ENCODE measurements at regions not wholly inside any gene's neighbourhood (a gene's known extent, or its start where the extent isn't known, plus 50 kb on each side); places are given as distances from the start of the nearest gene placed in this dataset.

- H3K27ac ChIP-seq (ENCODE audit: low read depth, low read length): no peak overlapping the region
- TF ChIP-seq EZH2phosphoT487 (IDR thresholded peaks at IDR 0.05; ENCODE audit: borderline replicate concordance, low read length): no peak
- no peak for TF ChIP-seq CTCF (IDR thresholded peaks at IDR 0.05; ENCODE audit: low read depth, low read length, poor library complexity, severe bottlenecking)
- H3K79me2 ChIP-seq (ENCODE audit: control insufficient read depth, low read length): no peaks in the 10 kb centered on the region
- H3K36me3 ChIP-seq (ENCODE audit: control insufficient read depth, low read length): no peaks in the 10 kb centered on the region
- H4K20me1 ChIP-seq (ENCODE audit: control insufficient read depth, insufficient read depth, low read depth, low read length): no peaks in the 10 kb centered on the region
- H3K4me2 ChIP-seq (ENCODE audit: low read length): no peak overlapping the region
- H3K9me3 ChIP-seq (ENCODE audit: control insufficient read depth, insufficient read depth, low read length): no peaks in the 10 kb centered on the region
- 0 out of 2 replicates have a peak, but pooled peaks cover 2% of the 10 kb centered on the region for H3F3A ChIP-seq (ENCODE audit: control insufficient read depth, insufficient read depth)
- H3K9me2 ChIP-seq (replicated peaks; ENCODE audit: control insufficient read depth, low read length): no peaks in the 10 kb centered on the region
- peaks cover 70% of the 10 kb centered on the region for H3K4me1 ChIP-seq (ENCODE audit: control insufficient read depth, low read length)
- H3K4me3 ChIP-seq (ENCODE audit: low read length): no peak overlapping the region
- H3K27me3 ChIP-seq (ENCODE audit: control insufficient read depth, low read length): no peaks in the 10 kb centered on the region
Observed at GRCh38 chr10:88095223-88095721, 231.8 kb downstream of the PTEN start.

GRCh38 chr10:88095778-88096431 is 232.5 kb downstream of the PTEN start:
- Histone ChIP-seq H3K4me3 (ENCODE audit: low read length) (no peak overlapping the region), H3F3A (ENCODE audit: control insufficient read depth, insufficient read depth) (peaks cover 2% of the 10 kb centered on the region; the same call in 1 of the 2 replicates), H3K9me3 (ENCODE audit: control insufficient read depth, insufficient read depth, low read length) (no peaks in the 10 kb centered on the region), H3K36me3 (ENCODE audit: control insufficient read depth, low read length) (no peaks in the 10 kb centered on the region), H3K79me2 (ENCODE audit: control insufficient read depth, low read length) (no peaks in the 10 kb centered on the region), H3K27me3 (ENCODE audit: control insufficient read depth, low read length) (no peaks in the 10 kb centered on the region), H4K20me1 (ENCODE audit: control insufficient read depth, insufficient read depth, low read depth, low read length) (no peaks in the 10 kb centered on the region), H3K4me1 (ENCODE audit: control insufficient read depth, low read length) (peaks cover 67% of the 10 kb centered on the region), H3K4me2 (ENCODE audit: low read length) (no peak overlapping the region), H3K9me2 (replicated peaks; ENCODE audit: control insufficient read depth, low read length) (no peaks in the 10 kb centered on the region), H3K27ac (ENCODE audit: low read depth, low read length) (no peak overlapping the region)
- no peak for TF ChIP-seq EZH2phosphoT487 (IDR thresholded peaks at IDR 0.05; ENCODE audit: borderline replicate concordance, low read length)
- no peak for TF ChIP-seq CTCF (IDR thresholded peaks at IDR 0.05; ENCODE audit: low read depth, low read length, poor library complexity, severe bottlenecking)

- no peaks in the 10 kb centered on the region for H3K36me3 ChIP-seq (ENCODE audit: control insufficient read depth, low read length)
- no peak overlapping the region for H3K27ac ChIP-seq (ENCODE audit: low read depth, low read length)
- no peak for TF ChIP-seq EZH2phosphoT487 (IDR thresholded peaks at IDR 0.05; ENCODE audit: borderline replicate concordance, low read length)
- TF ChIP-seq CTCF (IDR thresholded peaks at IDR 0.05; ENCODE audit: low read depth, low read length, poor library complexity, severe bottlenecking): no peak
- no peaks in the 10 kb centered on the region for H3K27me3 ChIP-seq (ENCODE audit: control insufficient read depth, low read length)
- H3K79me2 ChIP-seq (ENCODE audit: control insufficient read depth, low read length): no peaks in the 10 kb centered on the region
- H3K4me1 ChIP-seq (ENCODE audit: control insufficient read depth, low read length): peaks cover 63% of the 10 kb centered on the region
- no peaks in the 10 kb centered on the region for H3K9me2 ChIP-seq (replicated peaks; ENCODE audit: control insufficient read depth, low read length)
- H3K9me3 ChIP-seq (ENCODE audit: control insufficient read depth, insufficient read depth, low read length): peaks cover 3% of the 10 kb centered on the region; the same call in 1 of the 2 replicates
- peaks cover 2% of the 10 kb centered on the region; the same call in 1 of the 2 replicates for H3F3A ChIP-seq (ENCODE audit: control insufficient read depth, insufficient read depth)
- no peak overlapping the region for H3K4me3 ChIP-seq (ENCODE audit: low read length)
- H4K20me1 ChIP-seq (ENCODE audit: control insufficient read depth, insufficient read depth, low read depth, low read length): no peaks in the 10 kb centered on the region
- H3K4me2 ChIP-seq (ENCODE audit: low read length): no peak overlapping the region
Observed at GRCh38 chr10:88097092-88097516, 233.7 kb downstream of the PTEN start.

Measured in DOHH2 (cell line).